Left hindlimb (tissue), 1 donor: ENCODE measurements at regions not wholly inside any gene's neighbourhood (a gene's known extent, or its start where the extent isn't known, plus 50 kb on each side); places are given as distances from the start of the nearest gene placed in this dataset.

Source experiments
- DNase-seq: peaks from one replicate; pipeline ENCODE4 v3.0.0-alpha.2; 2018

DNA sequence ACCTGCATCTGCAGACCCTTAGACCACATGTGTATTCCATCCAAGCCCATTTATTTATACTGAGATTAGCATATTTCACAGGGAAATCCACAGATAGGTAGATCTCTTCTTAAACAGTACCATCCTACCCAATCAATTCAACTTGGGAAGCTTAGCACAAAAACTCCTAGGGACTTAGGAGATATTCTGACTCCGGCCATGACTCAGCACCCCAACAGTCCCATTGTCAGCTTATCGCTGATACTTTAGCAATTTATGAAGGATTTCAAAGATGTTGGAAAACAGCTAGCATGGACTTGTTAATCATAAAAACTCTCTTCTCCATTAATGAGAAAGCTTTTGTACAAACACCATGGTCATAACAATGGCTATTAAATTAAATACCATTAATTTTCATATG lies 236.2 kb upstream of the PREP start:
- no peak for DNase-seq

DNA sequence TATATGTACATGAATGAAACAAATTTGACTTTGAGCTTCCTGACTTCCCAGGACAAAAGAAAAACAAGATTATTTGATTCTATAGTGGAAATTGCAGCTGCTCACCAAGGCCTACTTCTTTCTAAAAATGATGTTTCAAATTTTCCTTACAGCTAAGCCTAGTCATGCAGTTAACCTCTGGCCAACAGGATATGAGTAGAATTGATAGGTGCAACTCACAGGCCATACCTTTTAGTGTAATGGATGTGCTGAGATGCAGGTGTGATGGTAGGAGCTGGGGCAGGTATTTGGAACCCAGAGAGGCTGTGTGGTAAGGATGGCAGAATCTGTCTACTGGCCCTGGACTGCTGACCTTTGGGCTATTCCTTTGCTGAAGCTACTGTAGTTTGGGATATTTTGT lies 230.9 kb upstream of the PREP start:
- DNase-seq, result no peak

DNA sequence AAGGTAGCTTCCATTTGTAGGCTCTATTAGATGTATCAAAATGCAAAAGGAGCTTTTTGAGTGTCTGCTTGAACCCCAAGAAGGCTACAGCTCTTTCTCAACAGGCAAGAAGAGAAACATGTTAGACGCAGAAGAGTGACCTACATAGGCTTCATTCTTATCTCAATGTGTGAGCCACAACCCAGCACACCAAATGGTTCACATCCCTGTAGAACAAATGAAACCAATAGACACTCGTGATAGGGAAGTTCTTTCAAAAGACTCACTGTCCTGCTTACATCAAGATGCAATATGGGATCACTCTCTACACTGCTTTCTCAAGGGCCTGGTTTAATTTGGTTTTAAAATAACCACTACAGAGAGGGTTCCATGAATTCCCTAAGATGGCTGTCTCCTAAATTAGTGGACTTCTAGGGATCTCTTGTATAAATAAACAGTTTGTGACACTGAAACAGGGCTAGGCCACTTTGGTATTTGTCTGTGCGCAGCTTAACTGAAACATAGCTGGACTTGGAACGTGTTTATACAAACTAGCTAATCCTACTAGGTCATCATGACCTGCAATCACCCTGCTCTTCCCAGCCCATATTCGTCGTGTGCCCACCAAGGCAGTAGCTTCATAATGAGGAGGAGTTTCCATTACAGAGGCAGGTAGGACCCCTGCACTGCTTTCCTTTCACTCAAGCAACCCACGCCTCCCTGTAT lies 225.4 kb upstream of the PREP start:
- no peak for DNase-seq

DNA sequence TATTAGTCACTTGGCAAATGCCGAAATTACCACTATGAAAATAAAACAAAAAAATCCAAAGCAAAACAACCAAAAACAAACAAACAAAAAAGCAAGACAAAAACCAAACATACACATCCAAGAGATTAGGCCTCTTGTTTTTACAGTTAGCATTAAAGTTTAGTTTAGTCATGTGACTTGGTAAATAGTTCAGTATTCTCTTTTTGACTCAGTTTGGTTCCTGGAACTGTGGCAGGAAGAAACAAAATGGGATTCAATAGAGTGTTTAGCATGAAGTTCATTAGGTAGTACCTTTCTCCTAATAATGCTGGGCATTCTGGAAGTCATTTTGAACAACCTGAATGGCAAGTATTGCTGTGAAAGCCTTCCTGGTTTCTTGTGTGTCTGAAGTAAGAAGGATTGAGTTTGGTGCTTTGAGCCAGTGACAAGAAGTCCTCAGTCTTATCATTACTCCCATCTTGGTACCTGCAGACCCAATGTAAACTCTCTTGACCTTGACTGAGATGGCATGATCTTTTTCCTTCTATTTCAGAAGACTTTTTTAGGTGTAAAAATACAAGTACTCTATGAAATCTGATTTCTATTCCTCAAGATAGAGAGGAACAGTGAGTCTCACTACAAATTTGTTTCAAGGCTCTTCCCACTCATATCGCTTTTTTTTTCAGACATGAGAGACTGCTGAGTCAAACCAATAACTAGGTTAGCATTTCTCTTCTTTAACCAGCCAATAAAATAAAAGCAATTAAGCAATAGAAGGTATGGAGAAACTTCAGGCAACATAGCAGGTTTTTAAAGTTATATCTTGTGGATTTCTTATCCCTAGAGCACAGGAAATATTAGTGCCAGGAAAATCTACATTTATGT lies 223.6 kb upstream of the PREP start:
- no peak for DNase-seq

DNA sequence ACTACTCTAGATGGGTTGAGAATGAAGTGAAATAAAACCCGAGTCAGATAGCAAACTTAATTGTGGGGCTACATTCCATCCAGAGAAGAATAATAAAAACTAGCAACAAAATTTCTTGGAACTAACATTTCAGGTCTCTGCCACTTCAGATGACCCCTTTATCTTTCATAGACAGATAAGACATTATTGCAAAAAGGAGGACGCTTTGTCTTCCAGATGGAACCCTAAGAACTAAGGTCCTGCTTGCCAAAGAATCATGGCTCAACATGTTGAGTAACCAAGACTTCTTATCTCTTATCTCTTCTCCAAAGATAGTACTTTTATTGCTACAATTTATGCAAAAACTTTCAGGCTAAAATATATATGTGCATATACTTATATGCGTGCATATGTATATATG lies 221.1 kb upstream of the PREP start:
- DNase-seq, result no peak

DNA sequence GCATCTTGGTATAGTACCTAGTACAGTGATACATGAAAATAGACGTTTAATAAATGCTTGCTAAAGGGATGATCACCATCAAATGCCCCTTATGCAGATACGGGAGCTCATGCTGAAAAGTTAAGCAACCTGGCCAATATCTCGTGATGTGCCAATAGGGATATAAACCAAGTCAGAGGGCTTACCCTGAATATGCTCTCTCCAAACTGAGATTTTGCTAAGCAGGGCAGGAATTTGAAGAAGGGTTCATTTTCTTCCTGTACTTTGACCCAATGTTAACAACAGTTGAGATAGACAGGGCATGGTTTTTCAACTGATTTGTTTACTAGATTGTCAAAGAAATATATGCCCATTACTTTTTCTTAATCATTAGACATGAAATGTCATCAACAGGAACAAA lies 219.3 kb upstream of the PREP start:
- DNase-seq, result no peak

DNA sequence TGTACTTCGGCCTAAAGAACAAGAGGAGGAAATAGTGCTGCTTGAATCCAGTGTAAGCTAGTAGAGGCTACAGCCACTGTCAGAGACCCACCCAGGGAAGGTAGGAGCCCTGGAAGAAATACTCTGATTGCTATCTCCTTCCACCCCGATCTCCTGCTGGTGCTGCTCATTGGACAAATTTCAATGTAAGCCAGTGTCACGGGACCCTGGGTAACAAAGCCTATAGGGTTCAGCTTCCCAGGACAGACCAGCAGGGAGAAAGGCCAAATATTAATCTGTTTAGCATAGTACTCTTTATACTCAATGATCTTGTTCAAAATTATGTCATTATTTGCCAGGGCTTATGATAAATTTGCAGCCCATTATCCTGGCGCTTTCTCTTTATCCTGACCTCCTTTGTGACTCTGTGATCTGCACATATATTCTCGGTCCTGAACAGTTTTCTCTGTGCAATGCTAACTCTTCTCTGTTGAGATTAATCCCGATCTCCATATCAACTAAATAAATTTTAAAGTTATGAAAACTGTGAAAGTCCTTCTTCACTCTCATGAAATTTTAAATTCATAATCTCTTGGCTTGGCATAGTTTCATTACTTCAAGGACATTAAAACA lies 218.8 kb upstream of the PREP start:
- no peak for DNase-seq

DNA sequence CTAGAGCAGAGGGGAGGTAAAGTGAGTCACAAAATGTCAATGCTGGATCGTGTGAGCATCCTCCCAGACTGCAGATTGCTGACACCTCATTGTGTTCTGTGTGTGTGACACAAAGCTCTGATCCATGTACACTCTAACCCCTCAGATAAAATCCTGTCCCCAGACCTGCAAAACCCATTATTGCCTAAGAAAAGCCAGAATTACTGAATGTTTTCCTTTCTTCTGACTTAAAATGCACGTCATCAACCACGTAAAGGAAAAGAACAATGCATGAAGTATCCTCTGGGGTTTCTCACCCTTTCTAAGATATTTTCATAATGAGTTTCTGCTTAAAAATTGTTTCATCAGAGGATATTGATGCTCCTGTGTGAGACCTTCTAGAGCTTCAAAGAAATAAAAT lies 218.0 kb upstream of the PREP start:
- DNase-seq, result no peak

DNA sequence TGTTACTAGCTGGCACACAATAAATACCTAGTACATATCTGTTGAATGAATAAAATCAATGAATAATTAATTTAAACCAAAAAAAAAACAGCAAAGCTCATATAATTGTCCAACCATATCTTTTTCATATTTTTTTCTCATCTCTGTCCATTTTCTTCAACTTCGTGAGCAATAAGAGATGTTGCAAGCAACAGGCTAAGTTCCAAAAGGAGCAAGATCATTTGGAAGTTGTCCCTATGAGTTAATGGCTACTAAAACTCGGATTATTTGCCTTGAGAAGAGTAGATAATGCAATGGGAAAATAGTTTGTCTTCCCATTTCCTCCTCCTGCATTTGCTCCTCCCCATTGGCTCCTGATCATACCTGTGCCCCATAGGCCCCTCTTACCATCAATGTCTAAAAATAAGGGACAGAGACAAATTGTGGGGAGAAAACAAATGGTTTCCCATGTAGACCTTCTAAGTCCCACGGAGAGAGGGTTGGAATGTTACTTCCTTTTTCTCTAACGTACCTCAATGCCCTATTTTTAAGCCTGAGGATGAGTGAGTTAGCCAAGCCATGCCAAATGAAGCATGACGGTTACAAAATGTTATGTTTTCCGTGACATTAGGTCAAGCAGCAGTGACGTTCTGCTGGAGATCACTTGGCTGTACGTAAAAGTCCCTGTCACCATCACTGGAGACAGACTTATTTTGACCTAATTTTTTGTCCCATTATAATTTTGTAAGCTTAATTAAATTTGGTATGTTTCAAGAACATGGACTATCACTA lies 217.3 kb upstream of the PREP start:
- no peak for DNase-seq

DNA sequence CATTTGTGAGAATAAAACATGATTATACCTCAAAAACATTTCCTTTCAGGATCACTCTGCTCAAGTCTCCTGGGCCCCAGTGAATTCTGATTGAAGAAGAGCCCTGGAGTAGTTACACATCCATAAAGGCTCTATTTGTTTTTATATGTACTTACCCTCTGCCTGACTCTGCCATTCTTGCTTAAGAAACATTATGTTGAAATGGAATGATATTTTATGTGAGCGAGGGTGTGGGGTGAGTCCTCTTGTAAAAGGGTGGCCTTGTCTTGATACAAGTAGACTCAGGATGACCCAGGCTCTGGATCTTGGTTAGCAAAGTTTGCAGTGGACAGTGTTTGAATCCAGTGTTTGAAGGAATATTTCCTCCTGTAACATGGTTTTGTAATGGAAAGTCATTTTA lies 215.4 kb upstream of the PREP start:
- no peak for DNase-seq

DNA sequence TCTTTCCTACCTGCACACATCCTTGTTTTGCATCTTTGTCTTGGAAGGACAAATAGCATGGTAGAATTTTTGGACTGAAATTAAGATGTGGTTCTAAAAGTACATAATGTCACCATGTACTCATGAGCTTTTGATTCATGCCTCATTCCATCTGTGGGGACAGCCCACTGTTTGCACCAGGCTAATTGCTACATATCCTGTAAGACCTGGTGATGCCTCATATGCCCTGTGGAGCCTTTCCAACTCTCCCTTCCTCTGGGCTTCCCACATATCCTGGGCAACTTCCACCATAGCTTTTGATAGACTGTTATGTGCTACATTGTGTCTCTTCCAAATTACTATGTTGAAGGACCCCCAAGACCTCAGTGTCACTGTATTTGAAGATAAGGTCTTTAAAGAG lies 213.6 kb upstream of the PREP start:
- DNase-seq, result no peak

DNA sequence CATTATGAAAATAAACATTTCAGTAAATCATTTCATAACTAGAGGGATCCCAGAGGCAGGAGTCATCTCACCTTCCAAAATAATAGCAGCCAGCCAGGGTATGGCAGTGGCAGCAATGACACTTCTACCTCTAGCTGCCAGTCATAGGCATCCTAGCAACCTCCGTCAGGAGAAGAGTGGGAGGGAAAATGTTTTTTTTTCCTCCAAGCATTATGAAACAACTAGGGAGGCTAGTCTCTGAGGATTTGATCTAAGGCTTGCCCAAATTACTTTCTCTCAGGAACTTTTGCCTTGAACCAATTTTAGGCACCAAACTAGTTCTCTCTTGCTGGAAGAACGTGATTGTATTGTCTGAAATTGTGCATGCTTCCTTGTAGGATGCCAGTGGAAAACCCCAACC lies 208.7 kb upstream of the PREP start:
- no peak for DNase-seq

DNA sequence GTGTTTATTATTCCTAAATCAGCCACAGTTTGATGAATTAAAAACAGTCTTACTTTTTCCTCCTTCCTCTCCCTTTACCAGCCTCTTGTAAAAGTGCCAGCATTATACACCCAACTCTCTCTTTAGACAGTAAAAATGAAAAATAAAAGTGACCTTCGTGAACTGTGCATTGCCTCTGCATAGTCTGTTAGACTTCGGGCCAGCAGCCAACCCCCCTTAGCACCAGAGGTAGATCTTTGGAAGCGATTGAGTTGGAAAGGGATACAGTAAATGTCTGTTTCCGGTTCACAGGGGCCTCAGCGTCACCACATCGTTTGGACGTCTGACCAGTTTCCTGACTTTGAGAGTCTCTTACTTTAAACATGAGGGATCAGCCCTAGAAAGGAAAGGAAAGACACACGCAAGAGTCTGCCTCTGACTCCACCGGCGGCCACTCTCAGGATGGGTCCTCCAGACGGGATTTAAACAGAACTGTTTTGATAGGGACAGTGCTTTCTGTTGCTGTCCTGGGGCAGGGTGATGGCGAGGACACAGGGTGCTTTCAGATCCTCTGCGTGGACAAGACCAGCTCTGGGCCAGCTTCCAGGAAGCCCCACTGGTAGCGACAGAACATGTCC lies 206.6 kb upstream of the PREP start:
- DNase-seq, result peak; percentile 43

DNA sequence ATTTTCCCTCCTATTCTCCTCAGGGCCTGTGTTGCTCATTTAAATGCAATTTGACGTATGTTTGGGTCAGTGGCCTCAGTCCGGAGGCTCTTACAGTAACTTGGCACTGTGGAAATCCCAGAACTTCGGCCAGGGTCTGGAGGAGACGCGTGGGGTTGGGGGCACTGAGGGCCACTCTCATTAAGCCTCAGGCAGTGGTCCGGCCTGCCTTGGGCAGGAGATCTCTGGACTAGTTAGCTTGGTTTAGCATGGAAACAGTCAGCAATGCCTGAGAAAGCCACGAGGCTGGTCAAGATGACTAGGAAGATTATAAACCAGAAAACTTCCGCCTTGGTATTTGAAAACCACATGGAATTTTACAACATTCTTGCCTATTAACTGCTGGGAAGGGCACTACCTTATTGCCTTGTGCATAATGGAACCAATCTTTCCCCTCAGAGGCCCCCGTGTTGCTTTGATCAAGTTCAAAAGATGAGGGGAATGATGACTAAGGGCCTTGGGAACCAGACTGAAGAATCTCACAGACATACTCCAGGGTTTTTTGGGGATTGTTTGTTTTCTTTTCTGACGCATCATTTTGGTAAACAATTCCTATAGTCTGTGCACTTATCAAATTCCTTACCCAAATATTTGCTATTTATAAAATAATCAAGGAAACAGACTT lies 206.0 kb upstream of the PREP start:
- no peak for DNase-seq

DNA sequence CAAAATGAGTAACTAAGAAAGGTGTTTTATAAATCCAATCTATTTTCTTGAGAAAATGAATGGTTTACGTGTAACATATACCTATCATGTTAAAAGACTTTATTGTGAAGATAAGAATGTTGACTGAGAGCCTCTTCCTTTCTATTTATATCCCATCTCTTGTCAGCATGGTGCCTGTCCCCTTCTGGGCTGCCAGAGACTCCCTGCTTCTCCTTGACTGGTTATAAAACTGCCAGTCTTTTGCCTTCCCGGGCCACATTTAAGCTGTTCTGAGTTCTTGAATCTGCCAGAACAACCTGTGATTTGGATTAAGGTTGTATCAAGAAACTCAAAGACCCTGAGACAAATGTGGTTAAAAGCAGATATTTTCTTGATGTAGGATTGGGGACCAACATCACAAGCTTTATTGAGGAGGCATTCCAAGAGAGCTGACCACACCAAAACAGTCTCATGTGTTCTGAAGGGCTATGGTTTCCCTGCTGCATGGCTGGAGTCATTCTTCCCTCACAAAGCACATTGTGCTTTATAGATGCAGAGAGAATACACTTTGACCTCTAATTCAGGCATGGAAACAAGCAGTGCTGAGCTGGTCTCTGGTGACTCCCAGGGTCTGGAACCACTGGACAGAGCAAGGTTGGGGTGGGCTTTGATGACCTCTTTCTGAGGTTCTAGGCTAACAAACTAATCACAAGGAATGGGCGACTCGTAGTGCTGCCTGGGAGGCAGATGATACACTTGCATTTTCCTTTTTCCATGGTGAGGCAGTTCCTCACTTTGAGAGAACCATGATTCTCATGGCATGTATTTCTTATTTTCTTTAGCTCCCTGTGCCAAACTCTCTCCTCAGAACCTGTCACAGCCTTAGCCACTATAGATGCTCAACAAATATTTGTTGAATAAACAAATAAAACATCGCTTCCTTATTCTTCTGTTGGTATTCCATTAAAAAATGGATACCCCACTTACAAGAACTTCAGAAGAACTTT lies 205.0 kb upstream of the PREP start:
- DNase-seq, result no peak

DNA sequence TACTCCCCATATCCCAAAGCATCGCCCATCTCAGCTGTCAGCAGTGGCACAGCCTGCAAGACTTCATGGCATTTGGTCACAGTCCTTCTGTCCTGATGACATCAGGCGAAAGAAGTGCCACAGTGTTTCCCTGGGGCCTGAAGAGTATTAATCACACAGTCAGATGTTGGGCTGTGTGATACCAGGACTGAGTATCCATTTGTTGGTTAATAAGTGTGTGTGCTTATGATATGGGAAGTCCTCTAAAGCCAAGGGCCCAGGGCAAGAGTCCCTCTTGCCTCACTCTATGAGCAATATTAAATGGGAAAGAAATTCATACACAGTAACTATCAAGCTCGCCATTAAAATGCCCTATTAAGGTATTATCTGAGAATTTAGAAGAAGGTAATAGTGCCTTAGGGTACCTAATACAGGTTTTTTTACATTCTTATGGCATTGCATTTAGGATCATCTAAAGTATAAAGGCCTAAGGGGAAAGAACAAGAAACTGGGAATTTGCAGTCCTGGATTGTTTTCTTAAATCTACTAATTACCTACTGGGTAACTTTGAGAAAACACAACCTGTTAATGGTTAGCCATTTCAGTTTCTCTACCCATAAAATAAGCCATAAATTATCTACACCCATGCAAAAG lies 204.1 kb upstream of the PREP start:
- no peak for DNase-seq

DNA sequence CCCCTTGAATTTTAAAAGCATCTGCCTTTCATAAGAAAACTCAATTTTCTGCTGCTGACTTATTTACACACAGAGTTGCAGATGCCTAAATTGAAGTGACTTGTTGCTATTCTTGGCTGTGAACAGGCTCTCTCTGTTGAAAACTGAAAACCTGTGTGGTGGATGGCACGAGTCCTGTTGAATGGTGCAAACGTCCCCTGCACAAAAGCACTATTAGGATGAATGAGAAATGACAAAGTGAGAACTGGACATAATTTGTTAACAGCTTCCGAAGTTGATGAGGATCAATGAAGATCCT lies 201.7 kb upstream of the PREP start:
- DNase-seq, result no peak

DNA sequence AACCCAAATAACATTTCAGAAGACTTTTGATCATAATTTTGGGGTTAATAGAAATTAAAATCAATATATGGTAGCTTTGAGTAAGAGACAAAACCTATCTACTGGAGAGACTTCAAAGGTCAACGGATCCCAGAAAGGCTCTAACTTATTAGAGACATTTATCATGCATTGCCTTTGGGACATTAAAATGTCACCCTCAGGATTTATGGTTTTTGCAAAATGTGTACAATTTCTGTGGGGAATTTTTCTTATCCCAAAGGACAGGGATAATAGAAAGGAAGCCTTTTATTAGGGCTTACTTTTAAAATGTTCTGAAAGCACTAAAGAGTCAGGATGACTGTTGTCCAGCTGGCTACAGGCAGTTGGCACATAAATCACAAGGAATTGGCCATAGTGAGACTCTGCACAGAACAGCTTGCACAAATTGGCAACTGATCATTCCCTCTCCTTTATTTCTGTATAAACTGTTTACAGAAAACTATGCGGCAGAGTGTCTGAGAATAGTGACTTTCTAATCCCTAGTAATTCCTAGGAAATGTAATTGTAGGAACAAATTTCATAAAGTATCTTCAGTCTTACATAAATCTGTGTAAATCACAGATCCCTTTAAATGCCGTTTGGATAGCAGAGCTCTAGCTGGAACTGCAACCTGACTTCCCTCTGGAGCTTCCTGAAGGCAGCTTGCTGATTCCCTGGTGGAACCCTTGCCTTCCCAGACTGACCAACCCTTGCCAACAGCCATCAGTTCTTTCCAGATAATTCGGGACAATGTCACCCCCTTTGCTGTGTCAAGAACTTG lies 201.1 kb upstream of the PREP start:
- DNase-seq, result peak; percentile 52

DNA sequence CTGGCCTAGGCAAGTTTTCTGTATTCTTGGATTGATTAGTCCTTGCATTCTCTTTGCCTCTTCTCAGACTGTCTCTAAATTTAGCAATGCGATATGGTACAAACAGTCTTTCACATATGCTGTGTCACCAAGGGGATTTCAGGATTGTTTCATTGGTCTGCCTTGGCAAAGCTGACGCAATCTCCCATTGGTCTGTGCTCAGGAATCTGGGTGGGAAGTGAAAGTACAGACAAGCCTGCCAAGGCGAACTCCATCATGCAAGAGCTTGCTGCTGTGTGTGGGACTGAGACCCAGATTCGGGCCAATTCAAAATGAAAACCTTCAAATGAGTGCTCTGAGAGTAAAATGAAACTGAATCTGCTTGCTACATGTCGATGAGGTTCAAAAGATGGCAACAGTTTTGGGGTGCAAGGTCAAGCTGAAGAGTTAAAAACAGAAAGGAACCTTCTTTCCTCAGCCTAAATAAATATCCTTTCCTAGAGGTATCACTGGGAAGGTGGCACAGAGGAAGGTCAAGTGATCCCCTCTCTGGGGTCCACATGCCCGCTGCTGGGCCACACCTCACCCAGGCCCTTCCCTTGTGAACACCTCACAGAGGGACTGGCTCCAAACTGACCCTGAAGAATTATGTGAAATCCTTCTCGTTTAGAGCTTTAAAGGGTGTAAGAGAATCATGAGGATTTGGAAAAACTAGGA lies 198.8 kb upstream of the PREP start:
- peak; percentile 83 for DNase-seq
